GM23338 (cell line): ENCODE measurements at regions not wholly inside any gene's neighbourhood (a gene's known extent, or its start where the extent isn't known, plus 50 kb on each side); places are given as distances from the start of the nearest gene placed in this dataset.

Experiments
- ATAC-seq: fragments of 200-7000 bp; cut with Tn5 transposase; 3 replicates; pipeline ENCODE4 v1.9.1; 2020
- DNase-seq: peaks from one replicate; pipeline ENCODE4 v3.0.0-alpha.2; 2015; ENCODE audit warnings: low spot score
- H2AFZ ChIP-seq: fragments of 200-600 bp; sonication (generic); 2 replicates; pipeline ENCODE4 v1.8.0; 2016; ENCODE audit warnings: antibody characterized with exemption, mild to moderate bottlenecking, moderate library complexity
- H3F3A ChIP-seq: fragments of 200-600 bp; sonication (generic); replicated peaks from 2 replicates; pipeline ENCODE4 v1.8.0; 2017; ENCODE audit warnings: antibody characterized with exemption, mixed run types, low read depth
- H3K27ac ChIP-seq: fragments of 200-600 bp; sonication (generic); 2 replicates; pipeline ENCODE4 v1.6.1; 2016; ENCODE audit warnings: low read depth
- H3K27me3 ChIP-seq: fragments of 200-600 bp; sonication (generic); 2 replicates; pipeline ENCODE4 v1.8.0; 2016; ENCODE audit warnings: mild to moderate bottlenecking, mixed run types, moderate library complexity; ENCODE audit not compliant: insufficient read depth
- H3K36me3 ChIP-seq: fragments of 200-600 bp; sonication (generic); 2 replicates; pipeline ENCODE4 v1.8.0; 2016; ENCODE audit warnings: mild to moderate bottlenecking; ENCODE audit not compliant: insufficient read depth
- H3K4me1 ChIP-seq: fragments of 200-600 bp; sonication (generic); 2 replicates; pipeline ENCODE4 v1.8.0; 2016; ENCODE audit warnings: mild to moderate bottlenecking, moderate library complexity; ENCODE audit not compliant: insufficient read depth
- H3K4me2 ChIP-seq: fragments of 200-600 bp; sonication (generic); 2 replicates; pipeline ENCODE4 v1.7.1; 2017; ENCODE audit warnings: mixed run types
- H3K4me3 ChIP-seq: fragments of 200-600 bp; sonication (generic); 2 replicates; pipeline ENCODE4 v1.6.1; 2016; ENCODE audit warnings: mixed run types
- H3K79me2 ChIP-seq: fragments of 200-600 bp; sonication (generic); replicated peaks from 2 replicates; pipeline ENCODE4 v1.8.0; 2017; ENCODE audit warnings: mild to moderate bottlenecking; ENCODE audit not compliant: insufficient read depth
- H3K9me2 ChIP-seq: fragments of 200-600 bp; sonication (generic); 2 replicates; pipeline ENCODE4 v1.8.0; 2017; ENCODE audit not compliant: insufficient read depth
- H4K20me1 ChIP-seq: fragments of 200-600 bp; sonication (generic); replicated peaks from 2 replicates; pipeline ENCODE4 v1.8.0; 2017; ENCODE audit warnings: mild to moderate bottlenecking; ENCODE audit not compliant: insufficient read depth
- H3K27ac Mint-ChIP-seq: 2 replicates; pipeline ENCODE4 v1.8.0; 2020; ENCODE audit warnings: inconsistent platforms, mild to moderate bottlenecking, moderate library complexity, mixed read lengths
- H3K27me3 Mint-ChIP-seq: 3 replicates; pipeline ENCODE4 v1.8.0; 2022; ENCODE audit warnings: low read depth, mild to moderate bottlenecking, moderate library complexity, mixed read lengths, inconsistent platforms; ENCODE audit not compliant: insufficient read depth, poor library complexity
- H3K36me3 Mint-ChIP-seq: 3 replicates; pipeline ENCODE4 v1.8.0; 2021; ENCODE audit warnings: low read depth, mild to moderate bottlenecking, inconsistent platforms, moderate library complexity, mixed read lengths
- H3K4me1 Mint-ChIP-seq: 3 replicates; pipeline ENCODE4 v1.8.0; 2020; ENCODE audit warnings: mild to moderate bottlenecking, inconsistent platforms, mixed read lengths
- H3K4me3 Mint-ChIP-seq: 3 replicates; pipeline ENCODE4 v1.8.0; 2021; ENCODE audit warnings: moderate library complexity, mild to moderate bottlenecking, inconsistent platforms, mixed read lengths
- H3K9me3 Mint-ChIP-seq: 3 replicates; pipeline ENCODE4 v1.8.0; 2020; ENCODE audit warnings: moderate library complexity, mild to moderate bottlenecking, inconsistent platforms, mixed read lengths
- CREB1 ChIP-seq: fragments of 250-450 bp; sonication (Bioruptor Pico); IDR thresholded peaks from 2 replicates; pipeline ENCODE4 v1.5.0; 2020; ENCODE audit warnings: low read depth, mild to moderate bottlenecking, moderate library complexity
- EZH2 ChIP-seq: fragments of 200-600 bp; sonication (generic); IDR thresholded peaks from one replicate; pipeline ENCODE4 v1.8.0; 2017; ENCODE audit warnings: antibody characterized with exemption, mild to moderate bottlenecking, low read depth; ENCODE audit not compliant: unreplicated experiment
- ZNF114 ChIP-seq: fragments of 250-450 bp; sonication (Bioruptor Pico); IDR thresholded peaks from 2 replicates; pipeline ENCODE4 v1.5.0; 2020; ENCODE audit warnings: mild to moderate bottlenecking, moderate library complexity
- TF ChIP-seq, protein P1 (sequence below): fragments of 250-450 bp; sonication (Bioruptor Pico); IDR thresholded peaks from 2 replicates; pipeline ENCODE4 v1.5.0; 2020; ENCODE audit warnings: mild to moderate bottlenecking, moderate library complexity
- TF ChIP-seq, protein P2 (sequence below): IDR thresholded peaks from 2 replicates; pipeline ENCODE4 v1.6.1; 2016; ENCODE audit warnings: antibody characterized with exemption
- TF ChIP-seq, protein P3 (sequence below), 2 experiments: fragments of 200-600 bp in 1 of 2; sonication (generic) in 1 of 2; conservative IDR thresholded peaks; 2 replicates each; pipeline versions ENCODE4 v1.5.1 to v1.6.1; 2016 to 2017; ENCODE audit warnings: antibody characterized with exemption in 2 of 2, low read depth in 2 of 2, mild to moderate bottlenecking in 2 of 2, moderate library complexity in 1 of 2

DNA sequence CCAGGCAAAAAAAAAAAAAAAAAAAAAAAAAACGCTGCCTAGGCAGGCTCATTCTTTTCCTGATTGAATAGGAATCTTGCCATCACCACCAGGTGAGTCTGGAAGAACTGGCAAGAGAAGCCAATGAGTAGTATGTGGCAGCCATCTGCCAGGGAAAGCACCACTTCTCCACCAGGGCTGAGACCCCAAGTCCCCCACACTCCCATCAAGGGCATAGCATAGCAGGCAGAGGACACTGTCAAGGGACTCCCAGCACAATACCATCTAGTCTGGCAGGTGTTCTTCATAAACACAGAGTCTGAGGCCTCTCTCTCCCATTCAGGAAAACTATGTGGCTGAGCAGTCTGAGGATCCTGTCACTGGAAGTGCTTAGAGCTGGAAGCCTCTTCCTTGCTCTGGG, 538.1 kb upstream of the DSEL start (continued):
- TF ChIP-seq, protein P1, sequence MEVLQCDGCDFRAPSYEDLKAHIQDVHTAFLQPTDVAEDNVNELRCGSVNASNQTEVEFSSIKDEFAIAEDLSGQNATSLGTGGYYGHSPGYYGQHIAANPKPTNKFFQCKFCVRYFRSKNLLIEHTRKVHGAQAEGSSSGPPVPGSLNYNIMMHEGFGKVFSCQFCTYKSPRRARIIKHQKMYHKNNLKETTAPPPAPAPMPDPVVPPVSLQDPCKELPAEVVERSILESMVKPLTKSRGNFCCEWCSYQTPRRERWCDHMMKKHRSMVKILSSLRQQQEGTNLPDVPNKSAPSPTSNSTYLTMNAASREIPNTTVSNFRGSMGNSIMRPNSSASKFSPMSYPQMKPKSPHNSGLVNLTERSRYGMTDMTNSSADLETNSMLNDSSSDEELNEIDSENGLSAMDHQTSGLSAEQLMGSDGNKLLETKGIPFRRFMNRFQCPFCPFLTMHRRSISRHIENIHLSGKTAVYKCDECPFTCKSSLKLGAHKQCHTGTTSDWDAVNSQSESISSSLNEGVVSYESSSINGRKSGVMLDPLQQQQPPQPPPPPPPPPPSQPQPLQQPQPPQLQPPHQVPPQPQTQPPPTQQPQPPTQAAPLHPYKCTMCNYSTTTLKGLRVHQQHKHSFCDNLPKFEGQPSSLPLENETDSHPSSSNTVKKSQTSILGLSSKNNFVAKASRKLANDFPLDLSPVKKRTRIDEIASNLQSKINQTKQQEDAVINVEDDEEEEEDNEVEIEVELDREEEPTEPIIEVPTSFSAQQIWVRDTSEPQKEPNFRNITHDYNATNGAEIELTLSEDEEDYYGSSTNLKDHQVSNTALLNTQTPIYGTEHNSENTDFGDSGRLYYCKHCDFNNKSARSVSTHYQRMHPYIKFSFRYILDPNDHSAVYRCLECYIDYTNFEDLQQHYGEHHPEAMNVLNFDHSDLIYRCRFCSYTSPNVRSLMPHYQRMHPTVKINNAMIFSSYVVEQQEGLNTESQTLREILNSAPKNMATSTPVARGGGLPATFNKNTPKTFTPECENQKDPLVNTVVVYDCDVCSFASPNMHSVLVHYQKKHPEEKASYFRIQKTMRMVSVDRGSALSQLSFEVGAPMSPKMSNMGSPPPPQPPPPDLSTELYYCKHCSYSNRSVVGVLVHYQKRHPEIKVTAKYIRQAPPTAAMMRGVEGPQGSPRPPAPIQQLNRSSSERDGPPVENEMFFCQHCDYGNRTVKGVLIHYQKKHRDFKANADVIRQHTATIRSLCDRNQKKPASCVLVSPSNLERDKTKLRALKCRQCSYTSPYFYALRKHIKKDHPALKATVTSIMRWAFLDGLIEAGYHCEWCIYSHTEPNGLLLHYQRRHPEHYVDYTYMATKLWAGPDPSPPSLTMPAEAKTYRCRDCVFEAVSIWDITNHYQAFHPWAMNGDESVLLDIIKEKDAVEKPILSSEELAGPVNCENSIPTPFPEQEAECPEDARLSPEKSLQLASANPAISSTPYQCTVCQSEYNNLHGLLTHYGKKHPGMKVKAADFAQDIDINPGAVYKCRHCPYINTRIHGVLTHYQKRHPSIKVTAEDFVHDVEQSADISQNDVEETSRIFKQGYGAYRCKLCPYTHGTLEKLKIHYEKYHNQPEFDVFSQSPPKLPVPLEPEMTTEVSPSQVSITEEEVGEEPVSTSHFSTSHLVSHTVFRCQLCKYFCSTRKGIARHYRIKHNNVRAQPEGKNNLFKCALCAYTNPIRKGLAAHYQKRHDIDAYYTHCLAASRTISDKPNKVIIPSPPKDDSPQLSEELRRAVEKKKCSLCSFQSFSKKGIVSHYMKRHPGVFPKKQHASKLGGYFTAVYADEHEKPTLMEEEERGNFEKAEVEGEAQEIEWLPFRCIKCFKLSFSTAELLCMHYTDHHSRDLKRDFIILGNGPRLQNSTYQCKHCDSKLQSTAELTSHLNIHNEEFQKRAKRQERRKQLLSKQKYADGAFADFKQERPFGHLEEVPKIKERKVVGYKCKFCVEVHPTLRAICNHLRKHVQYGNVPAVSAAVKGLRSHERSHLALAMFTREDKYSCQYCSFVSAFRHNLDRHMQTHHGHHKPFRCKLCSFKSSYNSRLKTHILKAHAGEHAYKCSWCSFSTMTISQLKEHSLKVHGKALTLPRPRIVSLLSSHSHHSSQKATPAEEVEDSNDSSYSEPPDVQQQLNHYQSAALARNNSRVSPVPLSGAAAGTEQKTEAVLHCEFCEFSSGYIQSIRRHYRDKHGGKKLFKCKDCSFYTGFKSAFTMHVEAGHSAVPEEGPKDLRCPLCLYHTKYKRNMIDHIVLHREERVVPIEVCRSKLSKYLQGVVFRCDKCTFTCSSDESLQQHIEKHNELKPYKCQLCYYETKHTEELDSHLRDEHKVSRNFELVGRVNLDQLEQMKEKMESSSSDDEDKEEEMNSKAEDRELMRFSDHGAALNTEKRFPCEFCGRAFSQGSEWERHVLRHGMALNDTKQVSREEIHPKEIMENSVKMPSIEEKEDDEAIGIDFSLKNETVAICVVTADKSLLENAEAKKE (CRISPR knock-in tag) = no peak
- TF ChIP-seq, protein P2, sequence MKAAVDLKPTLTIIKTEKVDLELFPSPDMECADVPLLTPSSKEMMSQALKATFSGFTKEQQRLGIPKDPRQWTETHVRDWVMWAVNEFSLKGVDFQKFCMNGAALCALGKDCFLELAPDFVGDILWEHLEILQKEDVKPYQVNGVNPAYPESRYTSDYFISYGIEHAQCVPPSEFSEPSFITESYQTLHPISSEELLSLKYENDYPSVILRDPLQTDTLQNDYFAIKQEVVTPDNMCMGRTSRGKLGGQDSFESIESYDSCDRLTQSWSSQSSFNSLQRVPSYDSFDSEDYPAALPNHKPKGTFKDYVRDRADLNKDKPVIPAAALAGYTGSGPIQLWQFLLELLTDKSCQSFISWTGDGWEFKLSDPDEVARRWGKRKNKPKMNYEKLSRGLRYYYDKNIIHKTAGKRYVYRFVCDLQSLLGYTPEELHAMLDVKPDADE = no peak
- no peak for TF ChIP-seq EZH2

DNA sequence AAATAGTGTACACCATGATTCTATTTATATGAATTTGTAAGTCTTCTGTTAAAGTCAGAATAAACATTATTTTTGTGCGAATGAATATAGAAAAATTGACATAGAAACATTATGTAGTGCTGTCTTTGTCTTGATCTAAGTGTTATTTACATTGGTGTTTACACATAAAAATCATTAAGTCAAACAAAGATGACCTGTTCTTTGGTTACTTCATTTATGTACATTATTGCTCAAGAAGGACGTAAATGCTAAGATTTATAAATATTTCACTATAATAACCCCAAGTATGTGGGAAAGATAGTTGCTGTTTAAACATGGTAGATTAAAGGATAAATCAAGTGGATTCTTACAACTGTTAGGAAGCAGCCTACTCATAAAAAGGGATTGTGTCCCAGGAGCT, 536.8 kb upstream of the DSEL start:
- ATAC-seq (no peak), DNase-seq (no peak)
- no peaks in the 10 kb centered on the region for H3K36me3 ChIP-seq
- no peak overlapping the region for H3K27ac ChIP-seq
- H3K4me2 ChIP-seq = no peak overlapping the region
- Mint-ChIP-seq H3K27me3 (no peaks in the 10 kb centered on the region), H3K9me3 (no peaks in the 10 kb centered on the region; the same call in 2 of the 3 replicates), H3K4me1 (peaks cover 9% of the 10 kb centered on the region), H3K4me3 (no peak overlapping the region), H3K27ac (no peak overlapping the region), H3K36me3 (no peaks in the 10 kb centered on the region)
- H3K4me1 ChIP-seq = peaks cover 12% of the 10 kb centered on the region; the same call in 1 of the 2 replicates
- no peaks in the 10 kb centered on the region for H3F3A ChIP-seq
- no peaks in the 10 kb centered on the region for H3K27me3 ChIP-seq
- H3K4me3 ChIP-seq = no peak overlapping the region
- H3K79me2 ChIP-seq = no peaks in the 10 kb centered on the region
- no peak overlapping the region for H2AFZ ChIP-seq
- TF ChIP-seq ZNF114 (CRISPR knock-in tag) (no peak), CREB1 (CRISPR knock-in tag) (no peak)
- TF ChIP-seq, protein P3, sequence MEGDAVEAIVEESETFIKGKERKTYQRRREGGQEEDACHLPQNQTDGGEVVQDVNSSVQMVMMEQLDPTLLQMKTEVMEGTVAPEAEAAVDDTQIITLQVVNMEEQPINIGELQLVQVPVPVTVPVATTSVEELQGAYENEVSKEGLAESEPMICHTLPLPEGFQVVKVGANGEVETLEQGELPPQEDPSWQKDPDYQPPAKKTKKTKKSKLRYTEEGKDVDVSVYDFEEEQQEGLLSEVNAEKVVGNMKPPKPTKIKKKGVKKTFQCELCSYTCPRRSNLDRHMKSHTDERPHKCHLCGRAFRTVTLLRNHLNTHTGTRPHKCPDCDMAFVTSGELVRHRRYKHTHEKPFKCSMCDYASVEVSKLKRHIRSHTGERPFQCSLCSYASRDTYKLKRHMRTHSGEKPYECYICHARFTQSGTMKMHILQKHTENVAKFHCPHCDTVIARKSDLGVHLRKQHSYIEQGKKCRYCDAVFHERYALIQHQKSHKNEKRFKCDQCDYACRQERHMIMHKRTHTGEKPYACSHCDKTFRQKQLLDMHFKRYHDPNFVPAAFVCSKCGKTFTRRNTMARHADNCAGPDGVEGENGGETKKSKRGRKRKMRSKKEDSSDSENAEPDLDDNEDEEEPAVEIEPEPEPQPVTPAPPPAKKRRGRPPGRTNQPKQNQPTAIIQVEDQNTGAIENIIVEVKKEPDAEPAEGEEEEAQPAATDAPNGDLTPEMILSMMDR (conservative IDR thresholded peaks at IDR 0.05; ENCODE audit: low read depth in 2 of 2) = no peak
- TF ChIP-seq, protein P1 (CRISPR knock-in tag) = no peak
- H4K20me1 ChIP-seq = no peaks in the 10 kb centered on the region
- no peaks in the 10 kb centered on the region; the same call in 1 of the 2 replicates for H3K9me2 ChIP-seq
